H7 (cell line): ENCODE measurements at regions not wholly inside any gene's neighbourhood (a gene's known extent, or its start where the extent isn't known, plus 50 kb on each side); places are given as distances from the start of the nearest gene placed in this dataset.
"Not testable (repeated sequence)": the region's sequence is repeated elsewhere in the genome, so short reads cannot be mapped to it uniquely, and the experiment has no call there.

ENCODE experiments used
- DNase-seq: peaks from one replicate; pipeline ENCODE4 v3.0.0; 2012
- H3K27me3 ChIP-seq: 2 replicates; pipeline ENCODE4 v1.6.0; 2011; ENCODE audit warnings: mild to moderate bottlenecking, low read length; ENCODE audit not compliant: control insufficient read depth, insufficient read depth
- H3K36me3 ChIP-seq: replicated peaks from 2 replicates; pipeline ENCODE4 v1.5.1; 2011; ENCODE audit warnings: low read length; ENCODE audit not compliant: control insufficient read depth, insufficient read depth
- H3K4me3 ChIP-seq: 2 replicates; pipeline ENCODE4 v1.5.1; 2011; ENCODE audit warnings: low read depth, mild to moderate bottlenecking, control low read depth, low read length, moderate library complexity; ENCODE audit not compliant: insufficient read depth

- Histone ChIP-seq H3K4me3 (no peak overlapping the region), H3K27me3 (no peaks in the 10 kb centered on the region), H3K36me3 (no peaks in the 10 kb centered on the region)
- DNase-seq: no peak
Measured at GRCh38 chr17:63282455-63282854, 163.7 kb downstream of the CYB561 start.

GRCh38 chr17:63285551-63285950, 160.6 kb downstream of the CYB561 start:
- Histone ChIP-seq H3K36me3 (no peaks in the 10 kb centered on the region), H3K4me3 (no peak overlapping the region), H3K27me3 (no peaks in the 10 kb centered on the region)
- no peak for DNase-seq

- Histone ChIP-seq H3K27me3 (no peaks in the 10 kb centered on the region), H3K4me3 (no peak overlapping the region), H3K36me3 (no peaks in the 10 kb centered on the region)
- DNase-seq: no peak
Measured at GRCh38 chr17:63286254-63286653, 159.9 kb downstream of the CYB561 start.

DNA sequence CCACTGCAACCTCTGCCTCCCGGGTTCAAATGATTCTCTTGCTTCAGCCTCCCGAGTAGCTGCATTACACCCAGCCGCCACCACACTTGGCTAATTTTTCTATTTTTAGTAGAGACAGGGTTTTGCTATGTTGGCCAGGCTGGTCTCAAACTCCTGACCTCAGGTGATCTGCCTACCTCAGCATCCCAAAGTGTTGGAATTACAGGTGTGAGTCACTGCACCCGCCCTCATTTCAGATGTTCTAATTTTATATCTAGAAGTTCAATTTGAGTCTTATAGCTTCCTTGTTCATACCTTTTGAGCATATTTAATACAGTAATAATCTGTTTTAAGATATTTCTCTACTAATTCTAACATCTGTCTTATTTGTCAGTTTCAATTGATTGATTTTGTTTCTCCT, 159.1 kb downstream of the CYB561 start:
- H3K4me3 ChIP-seq, H3K27me3 ChIP-seq, H3K36me3 ChIP-seq, DNase-seq: not testable (repeated sequence)

DNA sequence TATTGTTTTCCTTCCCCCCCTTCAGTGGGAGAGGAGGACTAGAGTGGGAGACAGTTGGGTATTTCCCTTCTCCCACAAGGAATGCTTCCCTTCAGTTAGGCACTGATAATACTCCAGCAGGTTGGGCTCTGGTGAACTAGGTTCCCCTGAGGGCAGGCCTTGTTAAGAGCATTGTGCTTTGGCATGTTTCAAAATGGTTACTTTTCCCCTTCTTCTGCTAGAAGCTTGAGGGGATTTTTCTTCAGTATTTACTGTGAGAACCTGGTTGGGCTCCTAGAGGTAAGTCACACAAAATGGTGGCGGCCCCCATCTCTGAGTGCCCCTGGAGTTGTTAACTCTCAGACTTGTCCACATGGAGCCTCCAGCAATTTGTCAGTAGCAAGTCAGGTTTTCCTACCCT, 156.2 kb downstream of the CYB561 start:
- no peak overlapping the region for H3K4me3 ChIP-seq
- no peak for DNase-seq
- H3K27me3 ChIP-seq: no peaks in the 10 kb centered on the region
- no peaks in the 10 kb centered on the region for H3K36me3 ChIP-seq

- no peaks in the 10 kb centered on the region for H3K36me3 ChIP-seq
- H3K27me3 ChIP-seq: no peaks in the 10 kb centered on the region
- no peak overlapping the region for H3K4me3 ChIP-seq
- no peak for DNase-seq
Measured at GRCh38 chr17:63290351-63290750, 155.8 kb downstream of the CYB561 start.

GRCh38 chr17:63290784-63291183, 155.3 kb downstream of the CYB561 start:
- no peak for DNase-seq
- Histone ChIP-seq H3K4me3 (no peak overlapping the region), H3K36me3 (no peaks in the 10 kb centered on the region), H3K27me3 (no peaks in the 10 kb centered on the region)

- H3K4me3 ChIP-seq: no peak overlapping the region
Measured at GRCh38 chr17:63291258-63291657, 154.8 kb downstream of the CYB561 start.

DNA sequence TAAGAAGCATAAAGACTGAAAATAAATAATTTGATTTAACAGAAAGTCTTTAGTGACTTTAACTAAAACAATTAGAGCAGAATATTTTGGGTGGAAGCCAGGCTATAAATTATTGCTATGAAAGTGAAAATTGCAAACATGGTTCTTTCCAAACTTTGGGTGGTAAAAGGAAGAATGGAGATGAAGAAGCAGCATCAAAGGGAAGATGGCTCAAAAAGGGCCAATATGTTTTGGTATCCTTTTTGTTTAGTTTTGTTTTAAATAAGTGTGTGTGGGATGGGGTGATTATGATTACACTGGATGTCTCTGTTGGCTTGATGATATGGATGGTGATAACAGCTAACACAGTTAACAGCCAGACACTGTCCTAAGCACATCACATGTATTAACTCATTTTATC, 153.7 kb downstream of the CYB561 start:
- no peak for DNase-seq
- no peaks in the 10 kb centered on the region for H3K27me3 ChIP-seq

More at GRCh38 chr17:63291258-63291657, 154.8 kb downstream of the CYB561 start:
- H3K36me3 ChIP-seq: no peaks in the 10 kb centered on the region
- no peak for DNase-seq
- no peaks in the 10 kb centered on the region for H3K27me3 ChIP-seq

DNA sequence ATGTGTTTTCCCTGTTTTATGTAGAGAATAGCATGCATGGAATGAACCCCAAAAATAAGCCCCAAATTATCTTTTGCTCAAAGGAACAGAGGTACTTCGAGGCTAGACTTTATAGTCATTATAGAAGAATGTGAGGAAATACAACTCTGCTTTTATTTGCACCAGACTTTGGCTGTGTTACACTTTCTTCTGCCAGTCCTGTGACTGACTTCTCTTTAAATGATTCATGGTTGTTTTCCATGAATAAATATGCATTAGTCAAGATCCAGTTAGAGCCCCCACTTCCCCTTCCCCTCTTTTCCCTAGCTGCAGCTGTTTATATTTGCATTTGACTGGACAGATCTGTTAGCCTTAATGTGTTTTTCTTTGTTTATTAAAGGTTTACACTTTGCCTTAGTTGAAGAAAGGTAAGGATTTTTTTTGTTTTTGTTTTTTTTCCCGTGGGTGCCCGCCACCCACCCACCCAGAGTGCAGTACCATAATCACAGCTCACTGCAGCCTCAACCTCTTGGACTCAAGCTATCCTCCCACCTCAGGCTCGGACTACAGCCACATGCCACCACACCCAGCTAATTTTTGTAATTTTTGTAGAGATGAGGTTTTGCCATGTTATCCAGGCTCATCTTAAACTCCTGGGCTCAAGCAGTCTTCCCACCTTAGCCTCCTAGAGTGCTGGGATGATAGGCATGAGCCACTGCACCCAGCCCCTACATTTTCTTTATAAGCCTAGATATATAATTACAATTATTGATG, 152.6 kb downstream of the CYB561 start:
- no peaks in the 10 kb centered on the region for H3K27me3 ChIP-seq
- H3K36me3 ChIP-seq: no peaks in the 10 kb centered on the region
- DNase-seq: no peak

More for the DNA sequence above, 153.7 kb downstream of the CYB561 start:
- no peaks in the 10 kb centered on the region for H3K36me3 ChIP-seq
- no peak overlapping the region for H3K4me3 ChIP-seq

DNA sequence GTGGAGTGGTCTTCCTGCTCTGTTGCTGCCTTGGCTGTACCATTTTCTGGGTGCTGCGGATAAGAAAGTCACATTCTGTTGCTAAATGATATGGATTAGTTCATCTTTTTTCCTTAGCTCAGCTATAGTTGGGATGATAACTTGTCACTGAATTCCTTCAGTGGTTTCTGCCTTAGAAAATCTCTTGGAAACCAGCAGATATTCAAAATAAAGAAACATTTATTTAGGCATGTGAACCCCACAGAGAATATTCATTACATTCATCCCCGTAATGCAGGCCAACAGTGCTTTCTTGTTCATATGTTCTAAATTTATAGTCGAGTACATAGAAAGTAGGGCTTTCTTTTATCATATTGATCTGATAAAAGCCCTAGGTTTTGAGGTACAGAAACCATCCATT, 151.3 kb downstream of the CYB561 start:
- no peak for DNase-seq
- no peaks in the 10 kb centered on the region for H3K36me3 ChIP-seq
- no peak overlapping the region for H3K4me3 ChIP-seq
- H3K27me3 ChIP-seq: no peaks in the 10 kb centered on the region

More for the DNA sequence above, 152.6 kb downstream of the CYB561 start:
- H3K4me3 ChIP-seq: no peak overlapping the region

- no peak for DNase-seq
- H3K36me3 ChIP-seq: no peaks in the 10 kb centered on the region
- no peak overlapping the region for H3K4me3 ChIP-seq
- no peaks in the 10 kb centered on the region for H3K27me3 ChIP-seq
Measured at GRCh38 chr17:63295288-63295687, 150.8 kb downstream of the CYB561 start.

- DNase-seq: no peak
- H3K4me3 ChIP-seq: no peak overlapping the region
- H3K27me3 ChIP-seq: no peaks in the 10 kb centered on the region
- H3K36me3 ChIP-seq: no peaks in the 10 kb centered on the region
Measured at GRCh38 chr17:63295839-63296590, 150.1 kb downstream of the CYB561 start.

DNA sequence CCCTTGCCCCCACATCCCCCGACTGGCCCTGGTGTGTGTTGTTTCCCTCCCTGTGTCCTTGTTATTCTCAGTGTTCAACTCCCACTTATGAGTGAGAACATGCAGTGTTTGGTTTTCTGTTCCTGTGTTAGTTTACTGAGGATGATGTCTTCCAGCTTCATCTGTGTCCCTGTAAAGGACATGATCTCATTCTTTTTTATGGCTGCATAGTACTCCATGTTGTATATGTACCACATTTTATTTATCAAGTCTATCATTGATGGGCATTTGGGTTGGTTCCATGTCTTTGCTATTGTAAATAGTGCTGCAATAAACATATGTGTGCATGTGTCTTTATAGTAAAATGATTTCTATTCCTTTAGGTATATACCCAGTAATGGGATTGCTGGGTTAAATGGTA, 147.2 kb downstream of the CYB561 start:
- not testable (repeated sequence) for H3K36me3 ChIP-seq, H3K4me3 ChIP-seq, H3K27me3 ChIP-seq, DNase-seq

DNA sequence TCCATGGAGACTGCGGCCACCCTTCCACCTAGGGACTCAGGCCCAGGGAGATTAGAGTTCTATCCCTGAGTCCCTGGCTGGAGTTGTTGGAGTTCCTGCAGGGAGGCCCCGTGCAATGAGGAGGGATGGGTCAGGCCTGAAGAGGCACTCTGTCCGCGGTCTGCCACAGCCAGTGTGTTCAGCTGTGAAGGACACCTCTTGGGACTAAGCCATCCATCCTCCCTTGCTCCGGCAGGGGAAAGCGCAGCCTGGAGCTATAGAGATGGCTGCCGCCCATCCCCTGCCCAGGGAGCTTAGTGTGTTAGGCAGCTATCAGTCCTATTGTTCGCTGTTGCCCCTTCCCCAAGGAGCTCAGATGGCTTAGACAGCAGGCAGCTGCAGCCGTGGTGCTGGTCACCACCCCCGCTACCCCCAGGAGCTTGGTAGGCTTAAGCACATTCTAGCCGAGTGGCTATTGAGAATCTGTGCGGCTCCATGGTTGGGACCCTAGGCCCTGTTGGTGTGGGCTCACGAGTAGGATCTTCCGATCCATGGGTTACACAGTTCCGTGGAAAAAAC, 141.3 kb downstream of the CYB561 start:
- Histone ChIP-seq H3K36me3 (no peaks in the 10 kb centered on the region), H3K4me3 (no peak overlapping the region), H3K27me3 (no peaks in the 10 kb centered on the region)
- no peak for DNase-seq
